Cardiac septum (tissue), 1 donor: ENCODE measurements at regions not wholly inside any gene's neighbourhood (a gene's known extent, or its start where the extent isn't known, plus 50 kb on each side); places are given as distances from the start of the nearest gene placed in this dataset.
"Not testable (repeated sequence)": the region's sequence is repeated elsewhere in the genome, so short reads cannot be mapped to it uniquely, and the experiment has no call there.

Source experiments
- DNase-seq: peaks from one replicate; pipeline ENCODE4 v3.0.0-alpha.2; 2020; ENCODE audit warnings: low spot score
- intact Hi-C: fragments of 100-400 bp; cut with DNase I; formaldehyde crosslinking; loops from one replicate; pipeline ENCODE4 v1.14.0; 2022
- donor health status: DM: no; HTN: no; CAD: no.

GRCh38 chr17:77553459-77554066, 404.9 kb upstream of the TNRC6C start:
- intact Hi-C loops, result no loop called here

DNA sequence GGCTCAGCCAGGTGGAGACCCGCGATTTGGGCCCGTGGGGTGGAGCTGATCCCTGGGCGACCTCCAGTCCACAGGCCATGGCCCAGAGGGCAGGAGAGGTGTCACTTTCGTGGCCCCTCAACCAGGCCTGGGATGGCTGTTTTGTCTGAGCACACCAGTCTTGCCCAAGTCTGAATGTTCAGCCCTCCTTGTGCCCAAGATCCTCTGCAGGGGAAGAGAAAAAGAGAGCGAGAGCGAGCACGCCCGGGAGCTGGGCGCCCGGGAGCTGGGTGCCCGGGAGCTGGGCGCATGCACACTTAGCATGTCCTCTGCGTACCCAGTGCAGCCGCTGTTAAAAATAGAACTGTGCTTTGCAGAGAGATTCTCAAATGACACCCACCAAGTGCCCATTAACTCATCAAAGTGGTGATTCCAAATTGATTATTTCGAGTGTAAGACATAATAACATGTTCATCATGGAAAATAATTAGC, 403.3 kb upstream of the TNRC6C start:
- intact Hi-C loops, result no loop called here

More at GRCh38 chr17:77553459-77554066, 404.9 kb upstream of the TNRC6C start:
- DNase-seq, result no peak

DNA sequence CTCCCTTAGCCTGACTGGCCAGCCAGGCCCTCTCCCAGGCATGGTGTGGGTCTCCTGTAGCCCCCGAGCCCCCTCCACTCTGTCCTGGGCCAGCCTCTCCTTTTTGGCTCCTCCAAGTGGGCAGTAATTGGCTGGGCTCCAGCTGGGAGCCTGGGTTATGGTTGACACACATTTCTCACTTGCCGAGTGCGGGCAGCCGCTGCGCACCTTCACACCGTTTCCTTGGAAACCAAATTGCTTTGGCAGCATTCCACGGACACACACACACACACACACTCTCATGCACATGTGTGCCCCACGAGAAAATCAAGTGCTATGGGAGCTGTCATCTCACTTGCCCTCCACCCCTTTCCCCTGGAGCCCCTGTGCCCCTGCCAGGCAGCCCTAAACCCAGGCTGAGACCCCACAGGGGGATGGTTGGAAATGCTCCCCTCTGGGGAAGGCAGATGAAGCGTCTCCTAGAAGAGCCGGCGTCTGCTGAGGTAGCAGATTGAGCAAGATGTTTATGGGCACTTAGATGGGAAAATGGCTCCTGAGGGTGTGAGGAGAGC, 402.7 kb upstream of the TNRC6C start:
- no peak for DNase-seq
- intact Hi-C loops, result no loop called here

More for the DNA sequence above, 403.3 kb upstream of the TNRC6C start:
- DNase-seq, result no peak

DNA sequence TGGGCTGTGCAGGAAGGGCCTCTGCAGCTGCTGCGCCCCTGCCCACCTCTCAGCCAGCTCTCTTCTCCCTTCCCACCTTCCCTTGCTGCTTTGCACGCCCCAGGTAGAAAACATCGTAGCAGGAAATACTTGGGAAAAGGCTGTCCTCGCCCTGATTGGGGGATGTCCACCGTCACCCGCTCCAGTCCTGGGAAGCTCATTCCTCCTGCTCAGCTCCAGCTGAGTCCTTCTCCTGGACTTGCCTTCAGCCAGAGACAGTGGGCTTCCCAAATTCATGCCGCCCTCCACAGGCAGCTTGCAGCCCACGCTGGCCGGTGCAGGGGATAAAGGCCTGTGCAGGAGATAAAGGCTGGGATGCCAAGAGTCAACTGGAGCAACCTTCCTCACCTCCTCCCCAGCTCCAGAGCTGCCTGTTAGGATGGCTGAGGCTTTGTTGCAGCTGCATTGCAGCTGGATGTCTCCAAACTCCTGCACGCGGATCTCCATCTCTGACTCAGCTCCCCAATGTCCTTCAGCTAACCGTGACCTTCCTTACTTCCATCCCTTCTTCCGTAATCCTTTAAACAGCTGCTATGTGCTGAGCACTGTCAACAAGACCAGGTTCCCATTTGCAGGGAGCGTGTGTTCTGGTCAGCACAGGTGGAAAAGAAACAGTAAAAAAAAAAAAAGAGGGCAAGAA, 402.0 kb upstream of the TNRC6C start:
- intact Hi-C loops, result no loop called here

DNA sequence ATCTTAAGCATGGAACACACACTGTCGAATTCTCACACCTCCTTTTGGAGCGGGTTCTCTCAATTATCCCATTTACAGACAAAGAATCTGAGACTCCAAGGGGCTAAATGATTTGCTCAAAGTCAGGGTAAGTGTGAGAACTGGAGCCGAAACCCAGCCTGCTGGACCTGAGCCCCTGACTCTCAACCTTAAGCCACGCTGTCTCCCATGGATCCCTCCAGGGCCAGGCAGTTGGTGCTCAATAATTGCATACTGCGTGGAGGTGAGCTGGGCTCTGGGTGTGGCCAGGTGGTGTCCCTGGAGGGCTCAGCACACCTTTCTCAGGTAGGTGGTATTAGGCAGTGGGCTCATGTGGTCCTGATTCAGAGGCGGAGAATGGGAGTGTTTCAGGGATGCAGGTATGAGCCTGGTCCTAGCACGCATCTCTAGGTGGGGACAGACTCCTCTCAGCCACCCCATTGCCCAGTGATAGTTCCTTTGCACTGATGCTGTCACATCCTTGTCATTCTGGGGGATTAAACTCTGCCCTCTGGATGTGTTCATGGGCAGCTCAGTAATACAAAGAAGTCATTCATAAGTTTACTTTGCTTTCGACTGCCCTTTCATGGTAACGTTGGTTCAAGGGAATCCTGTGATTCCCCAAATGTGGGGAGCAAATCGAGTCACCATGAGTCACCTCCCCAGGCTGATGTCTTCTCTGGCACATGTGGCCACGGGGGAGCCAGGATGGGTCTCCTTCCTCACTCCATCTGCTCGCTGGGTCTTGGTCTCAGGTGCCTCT, 399.5 kb upstream of the TNRC6C start:
- no peak for DNase-seq
- intact Hi-C loops, result no loop called here

More for the DNA sequence above, 402.0 kb upstream of the TNRC6C start:
- DNase-seq, result no peak

- no peak for DNase-seq
- intact Hi-C loops, result no loop called here
Observed at GRCh38 chr17:77560381-77560780, 398.1 kb upstream of the TNRC6C start.

GRCh38 chr17:77560841-77561240, 397.7 kb upstream of the TNRC6C start:
- intact Hi-C loops, result no loop called here

GRCh38 chr17:77562361-77562760, 396.1 kb upstream of the TNRC6C start:
- intact Hi-C loops, DNase-seq: not testable (repeated sequence)

More at GRCh38 chr17:77560841-77561240, 397.7 kb upstream of the TNRC6C start:
- DNase-seq, result no peak

- intact Hi-C loops, result no loop called here
- DNase-seq, result peak; percentile 66
Observed at GRCh38 chr17:77563439-77564102, 394.9 kb upstream of the TNRC6C start.

- DNase-seq, result peak; percentile 74
- intact Hi-C loops, result no loop called here
Observed at GRCh38 chr17:77564278-77564920, 394.1 kb upstream of the TNRC6C start.

DNA sequence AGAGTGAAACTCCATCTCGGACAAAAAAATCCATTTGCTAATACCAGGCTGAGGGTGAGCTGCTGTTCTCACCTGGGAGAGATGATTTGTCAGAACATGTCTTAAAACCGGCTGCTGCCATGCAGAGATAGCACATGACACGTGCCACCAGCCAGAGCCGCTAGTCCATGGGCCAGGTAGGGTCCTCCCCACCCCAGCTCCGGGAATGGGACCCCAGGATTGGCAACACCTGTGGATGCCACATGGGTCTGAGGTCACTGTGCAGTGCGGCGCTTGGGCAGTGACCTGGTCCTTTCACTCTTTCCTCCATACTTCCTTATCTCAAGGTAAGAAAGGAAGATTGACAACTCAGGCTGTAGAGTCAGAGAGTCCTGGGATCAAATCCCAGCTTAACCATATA, 393.3 kb upstream of the TNRC6C start:
- intact Hi-C loops, result no loop called here
- DNase-seq, result peak; percentile 70

DNA sequence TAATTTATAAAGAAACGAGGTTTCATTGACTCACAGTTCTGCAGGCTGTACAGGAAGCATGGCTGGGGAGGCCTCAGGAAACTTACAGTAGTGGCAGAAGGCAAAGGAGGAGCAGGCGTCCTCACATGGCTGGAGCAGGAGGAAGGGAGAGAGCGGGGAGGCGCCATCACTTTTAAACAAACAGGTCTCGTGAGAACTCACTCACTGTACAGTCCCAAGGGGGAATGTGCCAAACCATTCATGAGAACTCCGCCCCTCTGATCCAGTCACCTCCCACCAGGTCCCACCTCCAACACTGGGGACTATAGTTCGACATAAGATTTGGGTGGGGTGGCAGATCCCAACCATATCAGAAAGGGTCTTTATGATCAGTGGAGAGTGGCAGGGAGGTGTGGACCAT, 392.4 kb upstream of the TNRC6C start:
- intact Hi-C loops, result no loop called here
- DNase-seq, result peak; percentile 74

DNA sequence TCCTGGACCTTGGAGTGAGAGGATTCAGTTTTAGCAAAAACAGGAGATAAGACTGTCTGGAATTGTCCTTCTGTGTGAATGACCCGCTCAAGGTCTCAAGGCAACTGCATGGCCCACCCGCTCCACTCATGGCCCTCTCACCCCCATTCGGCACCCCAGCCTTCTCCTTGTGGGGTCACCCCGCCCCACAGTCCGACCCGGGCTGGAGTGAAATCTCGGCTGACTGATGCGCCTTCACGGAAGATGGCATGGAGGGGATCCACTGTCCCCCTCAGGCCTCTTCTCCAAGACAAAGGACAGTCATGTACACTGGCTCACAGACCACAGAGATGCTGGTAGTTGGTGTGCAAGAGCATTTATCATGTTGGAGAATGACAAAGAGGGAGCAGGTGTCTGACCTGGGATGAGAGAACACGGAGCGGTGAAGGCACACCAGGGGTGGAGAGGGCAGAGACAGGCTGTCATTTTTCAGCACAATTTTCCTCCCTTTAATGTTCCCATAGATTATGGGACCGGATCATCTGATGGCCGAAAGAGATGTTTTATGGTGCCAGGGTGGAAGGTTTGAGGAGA, 391.9 kb upstream of the TNRC6C start:
- intact Hi-C loops, result no loop called here

GRCh38 chr17:77568540-77568939, 390.0 kb upstream of the TNRC6C start:
- intact Hi-C loops, result no loop called here
- peak; percentile 6 for DNase-seq

More for the DNA sequence above, 391.9 kb upstream of the TNRC6C start:
- peak; percentile 56 for DNase-seq

- intact Hi-C loops, result no loop called here
- peak; percentile 61 for DNase-seq
Observed at GRCh38 chr17:77569846-77570564, 388.5 kb upstream of the TNRC6C start.

DNA sequence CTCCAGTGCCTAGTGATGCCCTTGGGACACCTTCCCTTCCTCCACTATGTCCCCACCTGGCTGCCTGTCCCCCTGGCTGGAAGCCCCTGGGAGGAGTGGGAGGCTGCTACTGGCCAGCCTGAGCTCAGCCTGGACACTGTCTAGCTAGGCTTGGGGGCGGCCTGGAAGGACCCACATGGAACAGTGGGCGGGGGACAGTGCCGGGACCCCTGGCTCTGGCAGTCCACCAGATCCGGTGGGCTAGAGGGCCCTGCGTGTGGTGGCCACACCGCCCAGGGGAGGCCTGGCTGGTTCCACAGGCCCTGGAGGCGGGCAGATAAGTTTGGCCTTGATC, 388.0 kb upstream of the TNRC6C start:
- DNase-seq, result no peak
- intact Hi-C loops, result no loop called here

GRCh38 chr17:77571155-77571981, 387.1 kb upstream of the TNRC6C start:
- DNase-seq, result peak; percentile 65

More at GRCh38 chr17:77571155-77571981, 387.1 kb upstream of the TNRC6C start:
- intact Hi-C loops, result no loop called here
